HL-60 (cell line): ENCODE measurements at regions not wholly inside any gene's neighbourhood (a gene's known extent, or its start where the extent isn't known, plus 50 kb on each side); places are given as distances from the start of the nearest gene placed in this dataset.
"Not testable (repeated sequence)": the region's sequence is repeated elsewhere in the genome, so short reads cannot be mapped to it uniquely, and the experiment has no call there.

Experiments
- DNase-seq, 2 experiments: peaks; one replicate each; pipeline ENCODE4 v3.0.0-alpha.2; 2010 to 2020; ENCODE audit warnings: low read depth in 1 of 2, low spot score in 1 of 2
- H3K27ac ChIP-seq: fragments of 250-450 bp; sonication (Bioruptor Pico); replicated peaks from 2 replicates; pipeline ENCODE4 v1.5.1; 2020; ENCODE audit warnings: mild to moderate bottlenecking, moderate library complexity
- H3K27me3 ChIP-seq: fragments of 250-450 bp; sonication (Bioruptor Pico); 2 replicates; pipeline ENCODE4 v1.5.1; 2021; ENCODE audit warnings: mild to moderate bottlenecking, moderate library complexity; ENCODE audit not compliant: insufficient read depth, poor library complexity, severe bottlenecking
- H3K4me3 ChIP-seq: replicated peaks from 2 replicates; pipeline ENCODE4 v1.5.1; 2011; ENCODE audit warnings: mild to moderate bottlenecking, control low read depth, low read length; ENCODE audit not compliant: insufficient read depth
- GABPA ChIP-seq: IDR thresholded peaks from 2 replicates; pipeline ENCODE4 v1.6.1; 2012; ENCODE audit warnings: low read depth
- POLR2AphosphoS5 ChIP-seq: IDR thresholded peaks from 2 replicates; pipeline ENCODE4 v1.6.1; 2012; ENCODE audit warnings: low read depth
- SPI1 ChIP-seq: IDR thresholded peaks from 2 replicates; pipeline ENCODE4 v1.6.1; 2012; ENCODE audit warnings: low read depth, mild to moderate bottlenecking, borderline replicate concordance
- TF ChIP-seq, protein P1 (sequence below): IDR thresholded peaks from one replicate; pipeline ENCODE4 v1.5.1; 2011; ENCODE audit warnings: low read length, control low read depth, inconsistent platforms; ENCODE audit not compliant: insufficient read depth
- TF ChIP-seq, protein P2 (sequence below): IDR thresholded peaks from 2 replicates; pipeline ENCODE4 v1.6.1; 2012; ENCODE audit warnings: low read depth; ENCODE audit not compliant: insufficient replicate concordance

DNA sequence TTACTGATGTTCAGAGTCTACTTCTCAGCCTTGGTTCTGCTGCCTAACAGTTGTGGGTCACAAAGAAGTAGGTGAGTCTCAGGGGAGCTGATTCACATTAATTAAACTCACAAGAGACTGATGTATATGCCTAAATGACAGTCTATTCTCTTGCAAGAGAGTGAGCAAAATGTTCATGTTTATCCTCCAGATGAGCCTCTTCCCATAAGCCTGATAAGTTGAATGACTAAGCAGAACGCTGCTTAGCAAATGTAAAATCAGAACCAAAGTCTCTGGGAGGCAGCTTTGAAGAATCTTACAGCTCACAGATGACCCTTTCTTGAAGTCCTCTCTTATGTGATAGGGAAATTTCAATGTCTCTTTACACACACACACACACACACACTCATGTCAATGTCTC is 1092.2 kb downstream of the TYW1 start:
- no peak for DNase-seq
- no peak overlapping the region for H3K27ac ChIP-seq
- TF ChIP-seq, protein P1, sequence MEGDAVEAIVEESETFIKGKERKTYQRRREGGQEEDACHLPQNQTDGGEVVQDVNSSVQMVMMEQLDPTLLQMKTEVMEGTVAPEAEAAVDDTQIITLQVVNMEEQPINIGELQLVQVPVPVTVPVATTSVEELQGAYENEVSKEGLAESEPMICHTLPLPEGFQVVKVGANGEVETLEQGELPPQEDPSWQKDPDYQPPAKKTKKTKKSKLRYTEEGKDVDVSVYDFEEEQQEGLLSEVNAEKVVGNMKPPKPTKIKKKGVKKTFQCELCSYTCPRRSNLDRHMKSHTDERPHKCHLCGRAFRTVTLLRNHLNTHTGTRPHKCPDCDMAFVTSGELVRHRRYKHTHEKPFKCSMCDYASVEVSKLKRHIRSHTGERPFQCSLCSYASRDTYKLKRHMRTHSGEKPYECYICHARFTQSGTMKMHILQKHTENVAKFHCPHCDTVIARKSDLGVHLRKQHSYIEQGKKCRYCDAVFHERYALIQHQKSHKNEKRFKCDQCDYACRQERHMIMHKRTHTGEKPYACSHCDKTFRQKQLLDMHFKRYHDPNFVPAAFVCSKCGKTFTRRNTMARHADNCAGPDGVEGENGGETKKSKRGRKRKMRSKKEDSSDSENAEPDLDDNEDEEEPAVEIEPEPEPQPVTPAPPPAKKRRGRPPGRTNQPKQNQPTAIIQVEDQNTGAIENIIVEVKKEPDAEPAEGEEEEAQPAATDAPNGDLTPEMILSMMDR, result no peak
- TF ChIP-seq SPI1 (no peak), GABPA (no peak), POLR2AphosphoS5 (no peak)
- TF ChIP-seq, protein P2, sequence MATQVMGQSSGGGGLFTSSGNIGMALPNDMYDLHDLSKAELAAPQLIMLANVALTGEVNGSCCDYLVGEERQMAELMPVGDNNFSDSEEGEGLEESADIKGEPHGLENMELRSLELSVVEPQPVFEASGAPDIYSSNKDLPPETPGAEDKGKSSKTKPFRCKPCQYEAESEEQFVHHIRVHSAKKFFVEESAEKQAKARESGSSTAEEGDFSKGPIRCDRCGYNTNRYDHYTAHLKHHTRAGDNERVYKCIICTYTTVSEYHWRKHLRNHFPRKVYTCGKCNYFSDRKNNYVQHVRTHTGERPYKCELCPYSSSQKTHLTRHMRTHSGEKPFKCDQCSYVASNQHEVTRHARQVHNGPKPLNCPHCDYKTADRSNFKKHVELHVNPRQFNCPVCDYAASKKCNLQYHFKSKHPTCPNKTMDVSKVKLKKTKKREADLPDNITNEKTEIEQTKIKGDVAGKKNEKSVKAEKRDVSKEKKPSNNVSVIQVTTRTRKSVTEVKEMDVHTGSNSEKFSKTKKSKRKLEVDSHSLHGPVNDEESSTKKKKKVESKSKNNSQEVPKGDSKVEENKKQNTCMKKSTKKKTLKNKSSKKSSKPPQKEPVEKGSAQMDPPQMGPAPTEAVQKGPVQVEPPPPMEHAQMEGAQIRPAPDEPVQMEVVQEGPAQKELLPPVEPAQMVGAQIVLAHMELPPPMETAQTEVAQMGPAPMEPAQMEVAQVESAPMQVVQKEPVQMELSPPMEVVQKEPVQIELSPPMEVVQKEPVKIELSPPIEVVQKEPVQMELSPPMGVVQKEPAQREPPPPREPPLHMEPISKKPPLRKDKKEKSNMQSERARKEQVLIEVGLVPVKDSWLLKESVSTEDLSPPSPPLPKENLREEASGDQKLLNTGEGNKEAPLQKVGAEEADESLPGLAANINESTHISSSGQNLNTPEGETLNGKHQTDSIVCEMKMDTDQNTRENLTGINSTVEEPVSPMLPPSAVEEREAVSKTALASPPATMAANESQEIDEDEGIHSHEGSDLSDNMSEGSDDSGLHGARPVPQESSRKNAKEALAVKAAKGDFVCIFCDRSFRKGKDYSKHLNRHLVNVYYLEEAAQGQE, result no peak
- no peaks in the 10 kb centered on the region for H3K27me3 ChIP-seq
- H3K4me3 ChIP-seq, result no peak overlapping the region

DNA sequence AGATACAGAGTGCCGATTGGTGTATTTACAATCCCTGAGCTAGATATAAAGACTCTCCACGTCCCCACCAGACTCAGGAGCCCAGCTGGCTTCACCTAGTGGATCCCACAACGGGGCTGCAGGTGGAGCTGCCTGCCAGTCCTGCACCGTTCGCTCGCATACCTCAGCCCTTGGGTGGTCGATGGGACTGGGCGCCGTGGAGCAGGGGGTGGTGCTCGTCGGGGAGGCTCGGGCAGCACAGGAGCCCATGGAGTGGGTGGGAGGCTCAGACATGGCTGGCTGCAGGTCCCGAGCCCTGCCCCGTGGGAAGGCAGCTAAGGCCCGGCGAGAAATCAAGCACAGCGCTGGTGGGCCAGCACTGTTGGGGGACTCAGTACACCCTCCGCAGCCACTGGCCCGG is 1093.6 kb downstream of the TYW1 start:
- H3K27ac ChIP-seq, H3K27me3 ChIP-seq, H3K4me3 ChIP-seq, DNase-seq: not testable (repeated sequence)

DNA sequence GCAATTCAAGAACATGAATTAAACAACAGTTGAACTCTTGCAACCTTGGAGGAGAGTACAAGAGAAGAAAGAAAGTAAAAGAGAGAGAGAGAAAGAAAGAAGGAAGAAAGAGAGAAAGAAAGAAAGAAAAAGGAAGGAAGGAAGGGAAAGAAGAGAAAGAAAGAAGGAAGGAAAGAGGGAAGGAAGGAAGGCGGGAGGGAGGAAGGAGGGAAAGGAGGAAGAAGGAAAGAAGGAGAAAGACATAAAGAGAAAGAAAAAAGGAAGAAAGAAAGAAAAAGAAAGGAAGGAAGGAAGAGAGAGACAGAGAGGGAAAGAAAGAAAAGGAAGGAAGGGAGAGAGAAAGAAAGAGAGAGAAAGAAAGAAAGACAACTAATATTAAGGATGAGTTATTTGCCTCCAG is 1106.7 kb downstream of the TYW1 start:
- no peak for DNase-seq
- TF ChIP-seq, protein P1, result no peak
- no peak for TF ChIP-seq GABPA
- no peak for TF ChIP-seq SPI1
- TF ChIP-seq POLR2AphosphoS5, result no peak
- TF ChIP-seq, protein P2, result no peak
- H3K27me3 ChIP-seq, result no peaks in the 10 kb centered on the region
- H3K27ac ChIP-seq, result no peak overlapping the region
- no peak overlapping the region for H3K4me3 ChIP-seq

DNA sequence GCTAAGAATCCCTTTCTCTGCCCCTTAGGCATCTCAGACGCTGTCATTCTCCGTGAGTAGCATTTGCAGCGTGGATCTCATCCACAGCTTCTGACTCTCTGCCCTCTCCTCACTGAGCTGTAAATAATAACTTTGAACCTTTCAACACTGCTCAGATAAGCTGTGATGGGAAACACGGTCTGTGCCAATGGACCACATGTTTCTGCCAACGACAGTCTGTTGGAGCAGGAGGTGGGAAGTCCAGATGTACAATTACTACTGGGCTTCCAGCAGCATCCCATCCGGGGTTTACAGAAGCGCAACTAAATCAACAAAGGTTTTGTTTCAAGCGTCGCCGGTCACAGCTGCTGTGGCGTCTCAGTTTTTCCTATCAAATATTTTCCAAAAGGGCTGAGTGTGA is 1110.6 kb downstream of the TYW1 start:
- no peak for DNase-seq

More for the DNA sequence above, 1110.6 kb downstream of the TYW1 start:
- Histone ChIP-seq H3K27ac (no peak overlapping the region), H3K4me3 (no peak overlapping the region), H3K27me3 (no peaks in the 10 kb centered on the region)
- TF ChIP-seq, protein P2, result no peak
- no peak for TF ChIP-seq POLR2AphosphoS5
- TF ChIP-seq GABPA, result no peak
- no peak for TF ChIP-seq SPI1
- TF ChIP-seq, protein P1, result no peak
